Caco-2 (cell line): ENCODE measurements at regions not wholly inside any gene's neighbourhood (a gene's known extent, or its start where the extent isn't known, plus 50 kb on each side); places are given as distances from the start of the nearest gene placed in this dataset.
"Not testable (repeated sequence)": the region's sequence is repeated elsewhere in the genome, so short reads cannot be mapped to it uniquely, and the experiment has no call there.

Source experiments
- BruUV-seq: library from RNA; stranded (reverse); fragments of 400-500 nt; replicated peaks from 2 replicates; lab custom pipeline; 2021; lab: Mats Ljungman, UMichigan
- CTCF ChIA-PET: fragments of 300-600 bp; sonication (Branson Sonifier 250); formaldehyde crosslinking; loops from one replicate; lab custom pipeline; 2022; ENCODE audit warnings: antibody characterized with exemption; lab: Charles Lee
- POLR2A ChIA-PET: fragments of 300-600 bp; sonication (Branson Sonifier 250); formaldehyde crosslinking; loops from one replicate; lab custom pipeline; 2022; ENCODE audit warnings: antibody characterized with exemption; lab: Charles Lee
- DNase-seq, 2 experiments: peaks; one replicate each; pipeline versions ENCODE4 v3.0.0 to v3.0.0-alpha.2; 2020 to 2022
- H3K27me3 ChIP-seq: replicated peaks from 2 replicates; pipeline ENCODE4 v1.6.0; 2011; ENCODE audit warnings: low read length; ENCODE audit not compliant: control insufficient read depth, insufficient read depth
- H3K36me3 ChIP-seq: 2 replicates; pipeline ENCODE4 v1.5.1; 2011; ENCODE audit warnings: low read length; ENCODE audit not compliant: control insufficient read depth, insufficient read depth
- H3K4me1 ChIP-seq: fragments of 250-450 bp; sonication (Bioruptor Pico); 2 replicates; pipeline ENCODE4 v1.5.1; 2020; ENCODE audit warnings: mild to moderate bottlenecking
- H3K4me3 ChIP-seq: 2 replicates; pipeline ENCODE4 v1.5.1; 2011; ENCODE audit warnings: low read depth, mild to moderate bottlenecking, control low read depth, low read length
- H3K9me3 ChIP-seq: fragments of 250-450 bp; sonication (Bioruptor Pico); 2 replicates; pipeline ENCODE4 v1.5.1; 2020; ENCODE audit warnings: mild to moderate bottlenecking, moderate library complexity
- H3K27ac Mint-ChIP-seq: one replicate; pipeline ENCODE4 v1.8.0; 2022; ENCODE audit warnings: mixed read lengths; ENCODE audit not compliant: unreplicated experiment
- H3K27me3 Mint-ChIP-seq: one replicate; pipeline ENCODE4 v1.8.0; 2022; ENCODE audit warnings: mixed read lengths; ENCODE audit not compliant: insufficient read depth, unreplicated experiment
- H3K36me3 Mint-ChIP-seq: one replicate; pipeline ENCODE4 v1.8.0; 2022; ENCODE audit warnings: mild to moderate bottlenecking, mixed read lengths; ENCODE audit not compliant: insufficient read depth, unreplicated experiment
- H3K4me1 Mint-ChIP-seq: one replicate; pipeline ENCODE4 v1.8.0; 2022; ENCODE audit warnings: low read depth, mixed read lengths; ENCODE audit not compliant: unreplicated experiment
- H3K4me3 Mint-ChIP-seq: one replicate; pipeline ENCODE4 v1.8.0; 2022; ENCODE audit warnings: mild to moderate bottlenecking, moderate library complexity, mixed read lengths; ENCODE audit not compliant: unreplicated experiment
- H3K9me3 Mint-ChIP-seq: one replicate; pipeline ENCODE4 v1.8.0; 2022; ENCODE audit warnings: mixed read lengths; ENCODE audit not compliant: unreplicated experiment
- intact Hi-C: fragments of 100-400 bp; cut with micrococcal nuclease; formaldehyde crosslinking; loops from one replicate; pipeline ENCODE4 v1.10.0; 2022; ENCODE audit not compliant: unreplicated experiment
- TF ChIP-seq, protein P1 (sequence below), 2 experiments: fragments of 200-600 bp in 1 of 2; IDR thresholded peaks; 1 replicate in 1 of 2; 2 replicates in 1 of 2; pipeline versions ENCODE4 v1.5.1 to v1.8.0; 2011 to 2022; ENCODE audit warnings: antibody characterized with exemption in 1 of 2, control low read depth in 1 of 2, inconsistent platforms in 1 of 2, low read depth in 1 of 2, low read length in 1 of 2, mild to moderate bottlenecking in 1 of 2, moderate library complexity in 1 of 2; ENCODE audit not compliant: insufficient read depth in 1 of 2, severe bottlenecking in 1 of 2, unreplicated experiment in 1 of 2

DNA sequence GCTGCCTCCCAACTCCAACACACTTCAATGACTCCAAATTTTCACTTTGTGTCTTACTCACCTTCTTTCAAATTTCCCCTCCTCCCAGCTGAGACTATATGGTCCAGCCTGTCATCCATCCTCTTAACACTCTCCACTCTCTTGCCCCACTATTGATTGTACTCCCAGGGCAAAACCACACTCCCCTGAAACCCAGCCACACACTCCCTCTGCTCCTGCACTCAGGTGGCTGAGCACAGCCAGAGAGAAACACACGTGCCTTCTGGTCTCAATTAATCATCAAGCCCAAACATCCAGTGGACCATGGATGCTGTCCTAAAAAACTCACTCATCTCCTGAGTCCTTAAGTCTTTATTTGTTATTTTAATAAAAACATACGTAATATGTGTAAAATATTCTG is 1026.4 kb downstream of the KCNJ18 start:
- H3K9me3 ChIP-seq, result no peaks in the 10 kb centered on the region
- no peak overlapping the region for H3K27ac Mint-ChIP-seq
- DNase-seq, result no peak

DNA sequence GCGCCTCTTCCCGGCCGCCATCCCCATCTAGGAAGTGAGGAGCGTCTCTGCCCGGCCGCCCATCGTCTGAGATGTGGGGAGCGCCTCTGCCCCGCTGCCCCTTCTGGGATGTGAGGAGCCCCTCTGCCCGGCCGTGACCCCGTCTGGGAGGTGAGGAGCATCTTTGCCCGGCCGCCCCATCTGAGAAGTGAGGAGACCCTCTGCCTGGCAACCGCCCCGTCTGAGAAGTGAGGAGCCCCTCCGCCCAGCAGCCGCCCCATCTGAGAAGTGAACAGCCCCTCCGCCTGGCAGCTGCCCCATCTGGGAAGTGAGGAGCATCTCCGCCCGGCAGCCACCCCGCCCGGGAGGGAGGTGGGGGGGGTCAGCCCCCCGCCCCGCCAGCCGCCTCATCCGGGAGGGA is 1048.7 kb downstream of the KCNJ18 start:
- H3K36me3 ChIP-seq, BruUV-seq, H3K9me3 Mint-ChIP-seq, H3K4me3 Mint-ChIP-seq, H3K36me3 Mint-ChIP-seq, H3K27ac Mint-ChIP-seq, DNase-seq, H3K4me1 ChIP-seq, H3K4me1 Mint-ChIP-seq, CTCF ChIA-PET, H3K27me3 Mint-ChIP-seq, H3K9me3 ChIP-seq, H3K4me3 ChIP-seq, POLR2A ChIA-PET, intact Hi-C loops, H3K27me3 ChIP-seq: not testable (repeated sequence)

More for the DNA sequence above, 1026.4 kb downstream of the KCNJ18 start:
- no peaks in the 10 kb centered on the region for H3K36me3 Mint-ChIP-seq
- peaks cover 38% of the 10 kb centered on the region for H3K9me3 Mint-ChIP-seq
- H3K4me1 Mint-ChIP-seq, result no peaks in the 10 kb centered on the region
- no peaks in the 10 kb centered on the region for H3K27me3 Mint-ChIP-seq
- ChIA-PET POLR2A (no interaction called here), CTCF (no interaction called here)
- H3K27me3 ChIP-seq, result no peaks in the 10 kb centered on the region
- no peak overlapping the region for H3K4me3 ChIP-seq
- TF ChIP-seq, protein P1, sequence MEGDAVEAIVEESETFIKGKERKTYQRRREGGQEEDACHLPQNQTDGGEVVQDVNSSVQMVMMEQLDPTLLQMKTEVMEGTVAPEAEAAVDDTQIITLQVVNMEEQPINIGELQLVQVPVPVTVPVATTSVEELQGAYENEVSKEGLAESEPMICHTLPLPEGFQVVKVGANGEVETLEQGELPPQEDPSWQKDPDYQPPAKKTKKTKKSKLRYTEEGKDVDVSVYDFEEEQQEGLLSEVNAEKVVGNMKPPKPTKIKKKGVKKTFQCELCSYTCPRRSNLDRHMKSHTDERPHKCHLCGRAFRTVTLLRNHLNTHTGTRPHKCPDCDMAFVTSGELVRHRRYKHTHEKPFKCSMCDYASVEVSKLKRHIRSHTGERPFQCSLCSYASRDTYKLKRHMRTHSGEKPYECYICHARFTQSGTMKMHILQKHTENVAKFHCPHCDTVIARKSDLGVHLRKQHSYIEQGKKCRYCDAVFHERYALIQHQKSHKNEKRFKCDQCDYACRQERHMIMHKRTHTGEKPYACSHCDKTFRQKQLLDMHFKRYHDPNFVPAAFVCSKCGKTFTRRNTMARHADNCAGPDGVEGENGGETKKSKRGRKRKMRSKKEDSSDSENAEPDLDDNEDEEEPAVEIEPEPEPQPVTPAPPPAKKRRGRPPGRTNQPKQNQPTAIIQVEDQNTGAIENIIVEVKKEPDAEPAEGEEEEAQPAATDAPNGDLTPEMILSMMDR (IDR thresholded peaks at IDR 0.05; ENCODE audit: insufficient read depth in 1 of 2, low read depth in 1 of 2, low read length in 1 of 2, severe bottlenecking in 1 of 2, unreplicated experiment in 1 of 2), result no peak
- BruUV-seq, result no TSS peak
- no peak overlapping the region for H3K4me3 Mint-ChIP-seq
- H3K4me1 ChIP-seq, result no peaks in the 10 kb centered on the region
- intact Hi-C loops, result no loop called here
- H3K36me3 ChIP-seq, result no peaks in the 10 kb centered on the region
